Left hindlimb (tissue), 1 donor: ENCODE measurements at regions not wholly inside any gene's neighbourhood (a gene's known extent, or its start where the extent isn't known, plus 50 kb on each side); places are given as distances from the start of the nearest gene placed in this dataset.
"Not testable (repeated sequence)": the region's sequence is repeated elsewhere in the genome, so short reads cannot be mapped to it uniquely, and the experiment has no call there.

Source experiments
- DNase-seq: peaks from one replicate; pipeline ENCODE4 v3.0.0-alpha.2; 2018

DNA sequence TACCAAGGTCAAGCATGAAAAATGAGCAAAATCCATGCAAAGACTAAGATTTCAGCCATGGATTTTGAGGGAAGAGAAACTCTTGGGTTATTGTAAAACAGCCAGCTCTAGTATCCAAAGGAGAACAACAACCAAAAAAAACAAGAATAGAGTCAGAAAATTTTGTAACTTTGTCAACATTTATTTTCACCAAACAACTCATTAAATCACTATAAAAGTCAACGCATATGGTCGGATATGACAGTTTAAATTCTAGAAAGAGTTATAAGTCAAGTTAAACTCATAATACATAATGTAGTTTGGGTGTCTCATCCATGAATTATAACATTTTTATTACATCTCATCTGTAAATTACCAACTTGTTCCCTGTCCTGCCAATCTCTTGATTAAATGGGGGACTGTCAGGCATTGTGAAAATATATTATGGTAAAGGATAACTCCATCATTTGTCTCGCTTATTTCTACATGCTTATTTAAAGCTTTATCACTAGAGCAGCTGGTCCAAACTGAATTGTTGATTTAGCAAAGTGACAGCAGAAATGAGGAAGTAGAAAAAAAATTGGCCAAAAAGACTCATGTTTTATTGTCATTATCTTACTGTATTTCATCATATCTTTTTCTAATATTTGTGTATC is 224.8 kb upstream of the NOCT start:
- no peak for DNase-seq

DNA sequence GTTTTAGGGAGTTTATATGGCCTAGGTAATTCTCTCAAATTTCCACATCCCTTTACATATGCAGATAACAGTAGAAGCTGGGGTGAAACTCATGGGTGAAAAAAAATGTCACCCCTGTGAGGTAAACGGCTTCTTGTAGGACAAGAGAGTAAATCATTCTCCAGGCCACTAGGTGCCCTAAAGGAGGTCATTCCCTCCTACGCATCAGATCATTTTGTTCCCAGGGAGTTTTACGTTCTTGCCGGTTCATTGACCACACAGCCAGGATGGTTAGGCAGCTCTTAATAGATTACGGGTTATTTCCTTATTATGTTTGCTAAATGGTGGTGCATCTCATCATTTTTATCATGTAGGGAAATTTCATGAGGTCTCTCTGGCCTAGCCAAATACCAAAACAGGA is 225.8 kb upstream of the NOCT start:
- no peak for DNase-seq

DNA sequence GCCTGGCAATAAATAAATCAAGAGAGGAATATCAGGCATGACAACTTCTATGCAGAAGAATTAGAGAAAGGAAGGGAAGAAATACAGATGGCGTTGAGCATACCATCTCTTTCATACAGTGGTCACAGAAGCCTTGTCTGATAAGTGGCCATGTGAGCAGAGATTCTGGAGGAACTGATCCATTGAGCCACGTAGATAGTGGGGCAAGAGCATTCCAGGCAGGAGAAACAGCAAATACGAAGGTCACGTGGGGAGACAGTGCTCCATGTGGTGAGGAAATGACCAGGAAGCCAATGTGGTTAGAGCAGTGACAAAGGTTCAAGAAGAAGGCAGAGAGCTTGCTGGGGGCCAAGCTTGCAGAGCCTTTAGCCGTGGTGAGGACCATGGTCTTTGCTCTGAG is 226.7 kb upstream of the NOCT start:
- DNase-seq = no peak

DNA sequence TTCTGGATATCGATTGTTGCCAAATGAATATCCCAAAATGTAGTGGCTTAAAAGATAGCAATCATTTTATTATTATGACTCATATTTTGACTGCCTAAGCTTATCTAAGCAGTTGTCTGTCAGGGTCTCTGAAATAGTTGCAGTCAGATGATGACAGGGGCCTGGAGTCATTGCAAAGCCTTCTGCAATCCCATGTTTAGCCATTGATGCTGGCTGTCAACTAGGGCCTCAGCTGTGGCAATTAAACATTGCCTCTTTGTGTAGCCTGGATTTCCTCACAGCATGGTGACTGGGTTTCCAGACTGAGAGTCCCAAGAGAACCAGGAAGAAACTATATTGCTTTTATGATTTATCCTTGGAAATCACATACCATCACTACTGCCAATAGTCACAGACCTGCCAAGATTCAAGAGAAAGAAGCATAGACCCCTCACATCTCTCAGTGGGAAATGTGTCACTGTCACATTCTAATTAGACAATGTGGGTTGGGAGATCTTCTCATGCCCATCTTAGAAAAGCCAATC is 227.3 kb upstream of the NOCT start:
- no peak for DNase-seq

DNA sequence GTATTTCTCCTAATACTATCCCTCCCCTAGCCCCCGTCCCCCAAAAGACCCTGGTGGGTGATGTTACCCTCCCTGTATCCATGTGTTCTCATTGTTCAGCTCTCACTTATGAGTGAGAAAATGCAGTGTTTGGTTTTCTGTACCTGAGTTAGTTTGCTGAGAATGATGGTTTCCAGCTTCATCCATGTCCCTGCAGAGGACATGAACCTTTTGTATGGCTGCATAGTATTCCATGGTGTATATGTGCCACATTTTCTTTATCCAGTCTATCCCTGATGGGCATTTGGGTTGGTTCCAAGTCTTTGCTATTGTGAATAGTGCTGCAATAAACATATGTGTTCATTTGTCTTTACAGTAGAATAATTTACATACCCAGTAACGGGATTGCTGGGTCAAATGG is 235.8 kb upstream of the NOCT start:
- not testable (repeated sequence) for DNase-seq

DNA sequence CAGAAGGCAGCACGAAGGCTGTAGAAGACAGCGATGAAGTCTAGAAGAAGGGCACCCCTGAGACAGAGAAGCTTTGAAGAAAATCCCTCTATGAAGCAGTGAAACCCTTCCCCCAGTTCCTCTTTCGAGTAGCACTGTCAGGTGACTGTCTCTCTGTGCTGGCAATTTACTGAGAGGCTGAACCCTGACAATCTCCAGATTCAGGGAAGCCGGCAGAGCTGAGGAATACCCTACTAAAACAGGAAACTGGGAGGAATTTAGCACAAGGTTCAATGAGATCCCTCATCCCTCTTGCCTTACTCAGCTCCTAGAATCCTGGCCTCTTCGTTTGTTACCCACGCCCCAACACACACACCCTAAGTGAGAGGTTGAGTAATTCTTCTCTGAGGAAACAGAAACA is 239.7 kb upstream of the NOCT start:
- no peak for DNase-seq

DNA sequence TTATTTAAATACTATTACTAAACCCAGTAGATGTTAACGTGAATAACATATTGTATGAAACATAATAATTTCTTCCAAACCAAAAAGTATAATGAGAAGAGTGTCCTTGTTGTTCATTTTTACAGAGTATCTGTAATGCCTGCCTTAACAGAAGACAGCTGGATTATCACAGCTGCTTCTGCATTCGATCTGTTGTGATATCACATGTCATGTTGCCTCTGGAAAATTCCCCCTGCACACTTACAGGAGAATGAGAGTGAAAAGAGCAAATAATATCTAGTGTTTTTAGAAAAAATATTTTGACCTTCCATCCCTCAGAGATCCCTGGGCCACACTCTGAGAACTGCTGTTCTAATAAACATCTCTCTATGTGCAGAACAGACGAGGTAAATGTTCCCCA is 240.1 kb upstream of the NOCT start:
- no peak for DNase-seq

DNA sequence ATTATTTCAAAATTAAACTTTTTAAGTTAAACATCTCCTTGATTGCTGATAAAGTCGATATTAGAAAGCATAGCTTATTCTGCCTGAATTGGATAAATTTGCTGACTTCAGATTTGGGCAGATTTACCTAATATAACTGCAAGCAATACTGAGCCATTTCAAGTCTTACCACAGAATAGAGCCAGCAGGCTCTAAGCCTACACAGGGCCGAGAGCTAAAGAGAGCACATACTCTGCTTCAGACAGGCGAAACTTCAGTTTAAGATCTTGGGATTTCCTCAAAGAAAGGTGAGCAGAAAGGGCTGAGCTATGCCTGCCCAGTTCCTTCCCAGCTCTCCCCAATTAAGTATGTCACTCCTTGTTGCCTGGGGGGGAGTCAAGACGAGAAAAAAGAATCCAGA is 240.6 kb upstream of the NOCT start:
- no peak for DNase-seq

DNA sequence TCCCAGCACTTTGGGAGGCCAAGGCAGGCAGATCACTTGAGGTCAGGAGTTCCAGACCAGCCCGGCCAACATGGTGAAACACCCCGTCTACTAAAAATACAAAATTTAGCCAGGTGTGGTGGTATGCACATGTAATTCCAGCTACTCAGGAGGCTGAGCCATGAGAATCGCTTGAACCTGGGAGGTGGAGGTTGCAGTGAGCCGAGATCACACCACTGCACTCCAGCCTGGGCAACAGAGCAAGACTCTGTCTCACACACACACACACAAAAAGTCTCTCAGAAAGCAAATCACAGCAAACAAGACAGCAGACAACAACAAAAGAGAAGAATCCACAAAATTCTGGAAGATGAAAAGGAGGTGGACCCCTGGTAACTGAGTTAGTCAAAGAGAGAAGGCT is 241.5 kb upstream of the NOCT start:
- not testable (repeated sequence) for DNase-seq

DNA sequence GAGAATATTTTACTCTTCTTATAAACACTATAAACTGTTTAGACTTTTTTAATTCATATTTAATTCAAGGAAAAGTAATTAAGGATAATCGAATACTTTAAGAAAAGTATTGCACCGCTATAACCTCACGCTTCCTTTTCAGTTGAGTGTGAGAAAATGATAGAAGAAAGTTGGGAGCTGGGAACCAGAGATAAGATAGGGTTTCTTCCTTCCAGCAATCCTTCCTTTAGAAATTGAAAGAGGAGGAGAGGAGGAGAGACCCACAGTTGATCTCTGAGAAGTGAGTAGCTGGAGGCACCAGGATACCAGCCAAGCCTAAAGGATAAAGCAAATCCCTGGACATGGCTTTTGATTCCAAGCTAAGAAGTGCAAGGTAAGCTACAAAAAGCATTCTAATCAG is 242.3 kb upstream of the NOCT start:
- DNase-seq = no peak

DNA sequence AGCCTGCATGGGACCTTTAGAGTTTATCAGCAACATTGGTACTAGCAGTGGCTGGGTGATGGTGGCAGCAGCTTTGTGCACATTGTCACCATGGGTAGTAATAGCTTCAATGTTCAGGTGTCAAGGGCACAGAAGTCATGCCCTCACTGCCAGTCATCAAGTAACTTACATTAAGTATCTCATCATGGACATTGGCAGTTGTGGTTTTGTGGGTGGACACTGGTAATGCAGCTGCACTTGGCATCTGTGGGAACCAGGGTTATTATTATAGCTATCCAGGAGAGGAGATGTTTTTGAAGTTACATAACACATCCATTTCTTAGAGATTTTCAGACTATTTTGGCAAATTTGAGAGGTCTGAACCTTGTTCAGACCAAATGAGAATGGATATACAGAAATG is 243.2 kb upstream of the NOCT start:
- DNase-seq = no peak

DNA sequence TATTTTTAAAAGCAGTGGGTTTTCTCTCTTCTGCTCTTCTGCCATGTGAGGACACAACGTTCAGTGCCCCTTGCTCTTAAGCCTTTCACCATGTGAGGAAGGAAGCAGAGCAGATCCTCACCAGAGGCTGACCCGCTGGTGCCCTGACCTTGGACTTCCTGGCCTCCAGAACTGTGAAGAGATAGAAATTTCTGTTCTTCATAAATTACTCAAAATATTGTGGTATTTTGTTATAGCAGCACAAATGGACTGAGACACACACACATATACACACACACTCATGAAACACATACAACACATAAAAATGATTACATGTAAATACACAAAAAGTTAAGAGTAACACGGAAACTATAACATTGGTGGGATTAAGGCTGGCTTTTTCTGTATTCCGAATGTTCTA is 244.8 kb upstream of the NOCT start:
- no peak for DNase-seq

DNA sequence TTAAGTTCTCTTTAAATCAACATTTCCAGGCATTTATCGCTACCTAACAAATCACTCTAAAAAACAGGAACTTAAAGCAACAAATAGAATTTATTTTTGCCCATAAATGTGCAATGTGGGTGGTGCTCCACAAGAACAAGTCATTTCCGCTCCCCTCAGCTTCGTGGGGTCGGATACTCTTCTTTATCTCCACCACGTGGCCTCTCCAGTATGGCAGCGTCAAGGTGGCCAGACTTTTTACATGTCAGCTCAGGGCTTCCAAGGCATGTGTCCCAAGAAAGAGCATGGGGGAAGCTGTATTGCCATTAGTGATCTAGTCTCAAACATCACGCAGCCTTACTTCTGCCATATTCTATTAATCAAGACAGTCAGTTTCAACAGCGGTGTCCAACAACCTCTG is 249.2 kb upstream of the NOCT start:
- no peak for DNase-seq

DNA sequence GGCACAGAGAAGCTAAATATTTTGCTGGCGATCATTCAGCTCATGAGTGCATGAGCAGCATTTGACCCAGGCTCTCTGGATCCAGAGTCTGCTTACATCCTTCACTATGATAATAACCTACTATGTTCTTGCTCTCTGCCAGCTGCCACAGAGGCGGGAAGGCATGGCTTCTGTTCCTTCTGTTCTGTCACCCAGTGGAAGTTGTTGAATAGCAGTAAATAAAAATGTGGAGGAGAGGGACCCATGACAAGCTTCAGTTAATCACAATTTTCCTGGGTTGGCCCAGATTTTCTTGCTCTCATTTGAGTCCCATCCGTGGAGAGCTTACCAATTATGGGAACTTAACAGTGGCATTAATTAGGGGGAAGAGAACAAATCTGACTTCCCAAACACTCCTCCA is 250.1 kb upstream of the NOCT start:
- no peak for DNase-seq

DNA sequence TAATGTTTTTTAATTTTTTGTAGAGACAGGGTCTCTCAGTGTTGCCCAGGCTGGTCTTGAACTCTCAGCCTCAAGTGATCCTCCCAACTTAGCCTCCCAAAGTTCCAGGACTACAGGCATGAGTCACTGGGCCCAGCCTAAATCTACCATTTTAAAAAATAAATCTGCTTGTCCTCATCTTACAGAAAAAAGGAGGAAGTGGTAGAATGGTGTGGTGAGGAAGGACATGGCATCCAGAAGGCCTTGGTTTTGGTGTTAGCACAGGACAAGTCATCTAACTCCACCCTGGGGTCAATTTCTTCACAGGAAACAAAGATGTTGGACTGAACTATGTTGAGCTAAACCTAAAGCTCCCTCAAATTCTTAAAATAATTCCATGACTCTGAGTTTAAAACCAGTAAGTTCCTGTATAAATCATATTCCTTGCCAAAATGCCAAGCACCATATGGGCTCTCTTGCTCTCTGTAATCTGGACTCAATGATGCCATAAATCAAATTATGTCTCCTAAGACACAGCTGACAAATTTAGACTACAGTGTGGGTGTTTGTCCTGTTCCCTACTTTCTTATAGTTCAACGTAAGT is 253.9 kb upstream of the NOCT start:
- no peak for DNase-seq

DNA sequence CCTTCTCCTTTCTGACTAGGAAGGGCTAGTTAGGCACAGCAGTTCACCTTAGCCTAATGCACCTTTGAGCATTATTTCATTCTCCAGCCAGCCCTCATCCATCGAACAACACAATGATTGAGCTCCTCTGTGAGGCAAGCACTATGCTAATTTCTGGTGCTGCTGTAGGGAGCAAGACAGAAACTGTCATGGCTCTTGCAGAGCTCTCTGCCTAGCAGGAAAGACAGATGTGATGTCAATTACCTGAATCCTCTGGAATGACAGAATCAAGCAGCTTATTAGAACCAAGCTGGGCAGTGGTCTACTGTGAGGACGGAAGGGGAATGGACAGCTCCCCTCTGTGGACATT is 256.1 kb upstream of the NOCT start:
- DNase-seq = no peak

DNA sequence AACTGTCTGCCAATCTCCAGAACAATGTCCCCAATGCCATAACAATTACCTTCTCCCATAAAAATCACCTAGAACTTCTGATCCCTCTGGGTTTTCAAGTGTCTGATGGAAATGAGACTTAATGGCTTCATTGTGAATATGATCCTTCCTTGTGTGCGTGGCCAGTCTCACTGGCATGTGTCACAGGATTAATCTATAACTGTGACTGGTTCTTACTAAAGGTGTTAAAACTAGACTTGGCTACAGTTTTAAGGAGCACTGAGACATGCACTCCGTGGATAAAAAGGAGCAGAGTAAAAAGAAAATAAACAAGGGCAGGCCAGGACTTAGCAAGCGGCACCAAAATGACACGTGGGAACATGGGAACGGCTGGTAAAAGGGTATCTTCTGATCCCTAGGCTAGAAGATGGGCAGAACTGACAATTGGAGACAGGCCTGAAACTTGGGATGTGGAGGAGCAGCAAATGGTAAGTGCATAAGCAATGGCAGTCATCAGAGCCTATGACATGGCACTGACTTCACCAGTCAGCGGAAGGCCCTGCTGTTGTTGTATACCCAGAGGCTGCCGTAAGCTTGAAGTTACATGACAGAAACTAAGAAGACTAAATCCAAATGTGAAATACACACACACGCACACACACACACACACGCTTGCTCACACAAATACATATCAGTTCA is 256.6 kb upstream of the NOCT start:
- DNase-seq = no peak

DNA sequence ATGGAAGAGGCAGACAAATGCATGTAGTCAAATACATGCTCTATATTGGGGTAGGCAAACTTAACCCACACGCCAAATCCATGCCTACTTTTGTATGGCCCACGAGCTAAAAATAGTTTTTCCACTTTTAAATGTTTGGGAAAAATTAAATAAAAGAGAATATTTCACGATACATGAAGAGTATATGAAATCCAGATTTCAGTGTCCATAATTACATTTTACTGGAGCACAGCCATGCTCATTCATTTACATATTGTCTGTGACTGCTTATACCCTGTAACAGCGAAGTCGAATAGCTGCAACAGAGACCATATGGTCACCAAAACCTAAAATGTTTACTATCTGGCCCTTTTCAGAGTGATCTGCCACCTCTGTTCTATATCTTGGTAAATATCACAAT is 257.4 kb upstream of the NOCT start:
- no peak for DNase-seq

DNA sequence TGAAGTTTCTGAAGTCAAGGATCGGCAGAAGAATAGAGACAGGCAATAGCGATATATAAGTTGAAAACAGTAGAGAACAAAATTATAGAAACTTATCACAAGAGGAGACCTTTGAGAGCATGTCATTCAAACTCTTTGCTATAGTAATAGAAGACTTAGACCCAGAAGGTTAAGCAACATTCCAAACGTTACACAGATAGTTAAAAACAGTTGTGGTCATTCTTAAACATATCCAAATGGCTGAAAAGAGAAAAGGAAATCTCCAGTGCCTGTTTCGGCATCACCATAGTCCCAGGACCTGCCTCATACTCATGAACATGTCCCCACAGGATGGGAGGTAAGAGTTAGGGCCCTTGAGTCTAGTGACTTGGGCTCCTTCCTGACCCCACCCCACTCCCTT is 258.1 kb upstream of the NOCT start:
- no peak for DNase-seq

DNA sequence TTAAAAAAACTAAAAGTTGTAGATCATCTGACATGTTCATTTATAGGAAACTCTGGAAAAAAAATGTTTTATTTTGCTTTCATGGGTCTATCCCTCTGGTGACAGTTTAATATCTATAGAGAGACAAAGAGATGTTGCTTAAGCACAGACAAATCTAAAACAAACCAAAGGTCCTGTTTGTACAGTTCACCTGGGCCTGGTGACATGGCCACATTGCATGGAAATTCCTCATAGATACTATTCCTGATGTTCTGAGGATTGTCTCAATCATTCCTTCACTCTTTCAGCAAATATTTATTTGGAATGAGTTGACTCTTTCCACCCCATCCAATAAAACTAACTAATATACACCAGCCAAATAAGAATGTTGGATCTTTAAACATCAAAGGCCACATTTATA is 259.1 kb upstream of the NOCT start:
- no peak for DNase-seq

DNA sequence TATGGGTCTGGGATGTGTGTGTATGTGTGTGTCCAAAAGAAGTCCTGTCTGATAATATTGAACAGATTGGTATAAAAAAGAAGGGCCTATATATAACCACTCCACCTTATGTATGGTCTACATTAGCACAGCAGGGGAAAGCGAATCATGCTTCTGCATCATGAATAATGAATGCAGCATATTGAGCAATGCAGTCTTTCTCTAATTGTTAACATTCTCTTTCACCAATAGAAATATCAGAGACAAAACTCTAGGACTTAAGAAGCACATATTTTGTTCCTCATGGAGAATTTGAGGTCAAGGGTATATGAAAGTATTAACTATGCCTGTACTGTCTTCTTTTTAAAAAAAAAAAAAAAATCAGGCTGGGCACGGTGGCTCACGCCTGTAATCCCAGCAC is 264.3 kb upstream of the NOCT start:
- DNase-seq = no peak

DNA sequence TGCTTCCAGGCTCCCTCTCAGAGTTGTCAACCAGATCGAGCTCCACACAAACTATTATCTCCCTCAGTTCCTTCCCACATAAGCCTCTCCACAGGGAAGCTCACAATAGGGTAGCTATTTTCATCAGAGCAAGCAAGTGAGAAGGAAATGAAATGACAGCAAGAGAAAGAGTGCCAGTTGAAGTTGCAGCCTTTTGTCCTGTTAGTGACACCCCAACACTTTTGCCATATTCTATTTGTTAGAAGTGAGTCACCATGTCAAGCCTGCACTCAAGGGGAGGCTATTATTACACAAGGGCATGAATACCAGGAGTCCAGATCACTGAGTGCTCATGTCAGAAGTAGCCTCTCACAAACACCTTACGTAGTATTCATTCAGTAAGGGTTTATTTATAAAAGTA is 266.3 kb upstream of the NOCT start:
- DNase-seq = no peak

DNA sequence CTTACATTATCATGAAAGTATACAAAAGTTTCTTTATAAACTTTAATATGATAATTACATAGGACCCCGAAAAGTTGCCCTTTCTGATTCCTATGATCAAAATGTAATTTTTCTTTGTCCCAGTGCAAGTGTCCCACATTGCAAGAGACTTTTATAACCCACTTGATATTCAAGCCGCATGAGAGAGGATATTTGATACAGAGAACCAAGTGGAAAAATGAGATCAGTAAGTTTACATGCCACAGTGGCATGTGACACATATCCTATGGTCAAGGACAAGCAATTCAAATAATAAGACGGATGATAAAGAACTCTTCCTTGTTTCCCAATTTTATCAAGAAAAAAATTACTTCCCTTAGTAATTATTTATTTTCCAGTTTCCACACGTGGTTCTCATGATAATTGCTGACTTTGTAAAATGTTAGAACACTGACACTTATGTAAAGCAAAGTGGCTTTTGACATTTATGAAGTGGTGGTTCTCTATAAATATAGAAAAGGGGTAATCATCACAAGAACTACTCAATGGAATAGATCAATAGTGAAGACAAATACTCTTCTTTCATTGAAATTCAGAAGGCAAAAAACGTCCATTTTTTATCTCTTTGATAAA is 273.7 kb upstream of the NOCT start:
- DNase-seq = no peak
